ENCODE measurements at regions not wholly inside any gene's neighbourhood (a gene's known extent, or its start where the extent isn't known, plus 50 kb on each side); places are given as distances from the start of the nearest gene placed in this dataset.
A peak's percentile ranks its signal among the peaks of the same experiment; 100 is the strongest.

GRCh38 chr6:99219788-99220187 lies 129.7 kb downstream of the FAXC start:
- no peaks in the 10 kb centered on the region for H3K79me2 ChIP-seq (ENCODE audit: low read length)
- ATAC-seq (peak; percentile 80), DNase-seq (peak; percentile 30)
- TF ChIP-seq EZH2phosphoT487 (IDR thresholded peaks at IDR 0.05; ENCODE audit: borderline replicate concordance, low read length), result no peak
- peak; percentile 42 for TF ChIP-seq CTCF (conservative IDR thresholded peaks at IDR 0.05; ENCODE audit: low read depth, low read length)
- H3K27ac ChIP-seq (ENCODE audit: low read length), result no peak overlapping the region
- no peaks in the 10 kb centered on the region for H3F3A ChIP-seq (ENCODE audit: low read length, unreplicated experiment)
- no peaks in the 10 kb centered on the region for H3K4me1 ChIP-seq (ENCODE audit: insufficient read depth, low read length)
- CTCF ChIA-PET, result no interaction called here
- H3K9me2 ChIP-seq (replicated peaks; ENCODE audit: low read length), result no peaks in the 10 kb centered on the region
- H3K36me3 ChIP-seq (ENCODE audit: low read depth, low read length), result no peaks in the 10 kb centered on the region
- H3K9ac ChIP-seq (ENCODE audit: low read length), result no peak overlapping the region
- 0 out of 2 replicates have a peak, but pooled peaks cover 5% of the 10 kb centered on the region for H3K27me3 ChIP-seq (ENCODE audit: low read length)
- no peaks in the 10 kb centered on the region for H4K20me1 ChIP-seq (ENCODE audit: low read length)
- H3K9me3 ChIP-seq (ENCODE audit: low read length), result no peaks in the 10 kb centered on the region
- no peak overlapping the region for H2AFZ ChIP-seq (ENCODE audit: low read length)
- no peak overlapping the region for H3K4me2 ChIP-seq (ENCODE audit: low read length)
- no TSS peak for BruUV-seq (replicated peaks)
- POLR2A ChIA-PET (ENCODE audit: unreplicated experiment), result no interaction called here
- no peak overlapping the region for H3K4me3 ChIP-seq (ENCODE audit: low read length)
- intact Hi-C loops (cut with micrococcal nuclease), result no loop called here

GRCh38 chr6:99216959-99217358 lies 132.5 kb downstream of the FAXC start:
- H3K9ac ChIP-seq (ENCODE audit: low read length), result no peak overlapping the region
- ATAC-seq (no peak), DNase-seq (no peak)
- no peak for TF ChIP-seq EZH2phosphoT487 (IDR thresholded peaks at IDR 0.05; ENCODE audit: borderline replicate concordance, low read length)
- no peak for TF ChIP-seq CTCF (conservative IDR thresholded peaks at IDR 0.05; ENCODE audit: low read depth, low read length)
- TF ChIP-seq EZH2 (IDR thresholded peaks at IDR 0.05; ENCODE audit: low read length, unreplicated experiment), result no peak
- no peaks in the 10 kb centered on the region for H4K20me1 ChIP-seq (ENCODE audit: low read length)
- H3K79me2 ChIP-seq (ENCODE audit: low read length), result no peaks in the 10 kb centered on the region
- BruUV-seq (replicated peaks), result no TSS peak
- no peak overlapping the region for H3K4me2 ChIP-seq (ENCODE audit: low read length)
- CTCF ChIA-PET, result no interaction called here
- no peaks in the 10 kb centered on the region for H3K27me3 ChIP-seq (ENCODE audit: low read length)
- intact Hi-C loops (cut with micrococcal nuclease), result no loop called here
- no peak overlapping the region for H3K4me3 ChIP-seq (ENCODE audit: low read length)
- H3K4me1 ChIP-seq (ENCODE audit: insufficient read depth, low read length), result no peaks in the 10 kb centered on the region
- POLR2A ChIA-PET (ENCODE audit: unreplicated experiment), result no interaction called here
- H3F3A ChIP-seq (ENCODE audit: low read length, unreplicated experiment), result no peaks in the 10 kb centered on the region
- no peaks in the 10 kb centered on the region for H3K36me3 ChIP-seq (ENCODE audit: low read depth, low read length)
- H2AFZ ChIP-seq (ENCODE audit: low read length), result no peak overlapping the region
- H3K27ac ChIP-seq (ENCODE audit: low read length), result no peak overlapping the region
- no peaks in the 10 kb centered on the region for H3K9me2 ChIP-seq (replicated peaks; ENCODE audit: low read length)
- H3K9me3 ChIP-seq (ENCODE audit: low read length), result no peaks in the 10 kb centered on the region

- no peaks in the 10 kb centered on the region for H3K4me1 ChIP-seq (ENCODE audit: insufficient read depth, low read length)
- H3K9ac ChIP-seq (ENCODE audit: low read length), result no peak overlapping the region
- no peak overlapping the region for H2AFZ ChIP-seq (ENCODE audit: low read length)
- H3F3A ChIP-seq (ENCODE audit: low read length, unreplicated experiment), result no peaks in the 10 kb centered on the region
- no peaks in the 10 kb centered on the region for H3K36me3 ChIP-seq (ENCODE audit: low read depth, low read length)
- no peak overlapping the region for H3K27ac ChIP-seq (ENCODE audit: low read length)
- ChIA-PET CTCF (no interaction called here), POLR2A (ENCODE audit: unreplicated experiment) (no interaction called here)
- no peaks in the 10 kb centered on the region for H4K20me1 ChIP-seq (ENCODE audit: low read length)
- no peaks in the 10 kb centered on the region for H3K27me3 ChIP-seq (ENCODE audit: low read length)
- no peak for TF ChIP-seq EZH2 (IDR thresholded peaks at IDR 0.05; ENCODE audit: low read length, unreplicated experiment)
- TF ChIP-seq EZH2phosphoT487 (IDR thresholded peaks at IDR 0.05; ENCODE audit: borderline replicate concordance, low read length), result no peak
- TF ChIP-seq CTCF (conservative IDR thresholded peaks at IDR 0.05; ENCODE audit: low read depth, low read length), result no peak
- H3K9me2 ChIP-seq (replicated peaks; ENCODE audit: low read length), result no peaks in the 10 kb centered on the region
- no peaks in the 10 kb centered on the region for H3K9me3 ChIP-seq (ENCODE audit: low read length)
- DNase-seq (peak; percentile 33), ATAC-seq (no peak)
- no peak overlapping the region for H3K4me2 ChIP-seq (ENCODE audit: low read length)
- no TSS peak for BruUV-seq (replicated peaks)
- intact Hi-C loops (cut with micrococcal nuclease), result no loop called here
- no peak overlapping the region for H3K4me3 ChIP-seq (ENCODE audit: low read length)
- no peaks in the 10 kb centered on the region for H3K79me2 ChIP-seq (ENCODE audit: low read length)
Measured at GRCh38 chr6:99195986-99196655, 153.4 kb downstream of the FAXC start.
